ENCODE measurements at regions not wholly inside any gene's neighbourhood (a gene's known extent, or its start where the extent isn't known, plus 50 kb on each side); places are given as distances from the start of the nearest gene placed in this dataset.
"Not testable (repeated sequence)": the region's sequence is repeated elsewhere in the genome, so short reads cannot be mapped to it uniquely, and the experiment has no call there.

DNA sequence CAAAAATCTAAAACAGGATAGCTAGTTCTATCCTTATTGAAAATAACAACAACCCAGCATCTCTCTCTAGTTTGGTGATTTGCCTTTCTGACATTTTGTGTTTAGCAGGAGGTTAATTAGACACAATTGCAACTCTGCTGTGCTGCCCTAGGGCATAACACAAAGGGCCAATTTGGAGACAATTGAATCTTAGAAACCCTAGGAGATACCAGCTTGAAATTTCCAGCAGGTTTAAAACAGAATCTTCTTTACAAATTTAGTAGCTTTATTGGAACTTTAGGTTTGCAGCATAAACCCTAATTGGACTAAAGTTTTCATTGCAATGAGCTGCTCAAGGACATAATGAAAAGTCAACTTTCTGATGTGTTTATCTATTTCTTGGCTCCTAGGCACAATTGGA lies 166.7 kb upstream of the FER start:
- no peak for DNase-seq

DNA sequence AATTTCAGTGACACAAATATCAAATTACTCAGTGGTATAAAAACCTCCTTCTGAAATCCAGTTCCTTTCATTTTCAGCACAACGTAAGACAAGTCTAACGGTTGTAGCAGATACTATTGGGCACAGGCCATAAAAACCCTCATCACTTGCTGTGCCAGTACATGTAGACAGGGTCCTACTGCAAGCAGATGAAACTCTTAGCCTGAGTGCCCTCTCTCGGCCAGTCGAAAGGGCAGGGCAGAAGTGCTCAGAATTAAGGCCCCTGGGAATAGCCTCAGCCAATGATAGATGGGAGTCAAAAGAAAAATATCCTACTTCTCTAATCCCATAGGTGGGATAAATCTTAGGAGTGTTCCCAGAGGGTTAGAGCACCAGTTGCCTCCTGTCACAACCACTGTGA lies 168.5 kb upstream of the FER start:
- DNase-seq: no peak

DNA sequence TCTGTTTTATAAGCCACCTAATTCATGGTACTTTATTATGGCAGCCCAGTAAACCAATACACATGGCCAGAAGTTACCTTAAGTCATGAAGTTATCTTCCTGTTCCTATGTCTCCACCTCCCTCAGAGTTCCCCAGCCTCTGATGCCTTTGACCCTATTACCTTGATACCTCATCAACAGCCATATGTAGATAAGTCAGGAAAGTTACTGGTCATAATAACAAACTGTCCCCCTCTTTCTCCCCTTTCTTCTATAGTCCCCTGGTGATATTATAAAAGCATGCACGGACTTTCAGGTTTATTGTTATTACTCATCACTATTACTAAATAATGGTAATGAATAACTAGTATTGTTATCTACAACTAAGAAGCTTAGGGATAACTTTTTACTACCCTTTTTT lies 168.9 kb upstream of the FER start:
- no peak for DNase-seq

DNA sequence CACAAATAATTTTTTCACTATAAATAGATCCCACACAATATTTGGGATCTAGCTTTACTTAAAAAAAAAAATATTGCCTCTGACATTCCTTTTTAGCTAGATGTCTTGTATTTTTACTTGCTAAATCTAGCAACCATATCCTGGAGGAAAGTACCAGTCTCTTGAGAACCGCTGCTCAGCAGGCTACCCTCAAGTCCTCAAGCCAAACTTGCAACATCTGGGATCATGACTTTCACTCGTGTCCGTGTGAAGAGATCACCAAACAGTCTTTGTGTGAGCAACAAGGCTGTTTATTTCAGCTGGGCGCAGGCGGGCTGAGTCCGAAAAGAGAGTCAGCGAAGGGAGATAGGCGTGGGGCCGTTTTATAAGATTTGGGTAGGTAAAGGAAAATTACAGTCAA lies 180.3 kb upstream of the FER start:
- no peak for DNase-seq

DNA sequence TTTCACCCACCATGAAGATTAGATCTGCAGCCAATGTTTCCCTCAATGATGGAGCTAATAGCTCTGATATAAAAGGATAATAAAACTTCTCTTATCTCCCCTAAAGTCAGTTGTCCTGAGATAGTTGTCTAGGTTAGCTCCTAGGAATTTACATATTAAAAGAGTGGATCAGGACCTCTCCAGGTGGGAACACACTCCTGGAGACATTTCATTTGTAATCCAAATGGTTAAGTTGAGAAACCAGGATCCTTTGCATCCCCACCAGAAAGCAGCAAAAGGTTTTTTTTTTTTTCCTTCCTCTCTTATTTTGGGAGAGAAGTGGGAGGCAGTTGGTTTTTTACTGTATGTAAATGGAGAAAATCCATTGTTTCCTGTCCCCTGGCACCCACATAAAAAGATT lies 182.5 kb upstream of the FBXL17 start:
- no peak for DNase-seq

DNA sequence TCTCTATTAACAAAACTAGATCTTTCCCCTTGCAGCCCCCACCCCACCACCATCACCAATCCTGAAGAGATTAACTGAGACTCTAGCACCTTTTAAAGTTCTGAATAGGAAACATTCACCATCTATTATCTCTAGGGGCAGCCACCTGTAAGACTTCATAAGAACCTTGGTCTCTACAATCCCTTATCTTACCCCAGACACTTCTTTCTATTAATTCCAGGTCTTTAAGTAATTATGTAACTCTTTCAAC lies 180.2 kb upstream of the FBXL17 start:
- DNase-seq: no peak

DNA sequence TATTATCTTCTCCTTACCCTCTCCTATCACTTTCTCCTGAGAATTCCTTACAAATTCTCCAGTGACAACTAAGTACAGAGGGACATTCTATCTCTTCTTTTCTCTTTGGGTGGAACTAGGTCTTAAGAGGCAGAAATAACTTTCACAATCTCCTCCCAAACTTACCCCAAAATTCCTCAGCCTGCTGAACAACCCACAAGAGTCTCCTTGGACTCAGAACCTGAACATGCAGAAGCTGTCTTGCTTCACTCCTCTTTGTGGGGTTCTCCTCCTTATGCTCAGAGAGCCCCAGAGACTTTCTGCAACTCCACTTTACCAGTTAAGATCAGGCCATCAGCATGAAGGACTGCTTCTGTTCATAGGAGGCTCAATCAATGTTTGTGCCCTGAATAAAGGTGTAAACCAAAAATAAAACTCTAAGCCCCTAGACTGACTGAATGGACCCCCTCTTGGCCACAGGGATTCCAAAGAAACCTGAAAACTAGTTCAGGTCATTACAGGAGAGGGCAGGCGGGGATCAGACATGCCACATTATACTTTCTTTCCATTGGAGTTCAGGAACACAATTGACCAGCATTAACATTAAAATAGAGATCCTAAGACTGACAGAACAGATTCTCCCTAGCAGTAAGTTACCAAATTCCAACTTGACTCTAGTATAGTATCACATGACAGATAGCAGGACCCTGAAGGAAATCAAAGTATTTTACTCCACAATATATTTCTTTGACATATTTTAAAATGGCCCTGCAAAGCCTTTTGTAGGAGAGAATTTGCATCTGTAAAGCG lies 179.7 kb upstream of the FBXL17 start:
- no peak for DNase-seq

DNA sequence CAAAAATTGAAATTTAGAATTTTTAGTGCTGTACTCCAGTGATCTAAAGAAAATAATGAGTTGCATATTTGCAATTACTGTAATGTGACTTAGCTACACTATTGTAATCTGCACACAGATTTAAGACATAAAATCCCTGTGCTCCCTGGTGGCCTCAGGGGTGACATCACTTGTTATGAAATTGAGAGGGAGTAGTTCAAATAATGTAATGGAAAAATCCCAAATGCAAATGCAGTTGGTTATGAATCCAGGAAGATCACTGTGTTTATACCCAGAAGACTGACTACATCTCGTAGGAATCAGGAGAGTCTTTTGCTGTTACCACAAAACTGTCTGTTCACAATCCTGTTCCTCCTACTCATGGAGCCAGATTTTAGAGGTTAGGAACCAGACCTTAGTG lies 178.7 kb upstream of the FBXL17 start:
- DNase-seq: no peak

DNA sequence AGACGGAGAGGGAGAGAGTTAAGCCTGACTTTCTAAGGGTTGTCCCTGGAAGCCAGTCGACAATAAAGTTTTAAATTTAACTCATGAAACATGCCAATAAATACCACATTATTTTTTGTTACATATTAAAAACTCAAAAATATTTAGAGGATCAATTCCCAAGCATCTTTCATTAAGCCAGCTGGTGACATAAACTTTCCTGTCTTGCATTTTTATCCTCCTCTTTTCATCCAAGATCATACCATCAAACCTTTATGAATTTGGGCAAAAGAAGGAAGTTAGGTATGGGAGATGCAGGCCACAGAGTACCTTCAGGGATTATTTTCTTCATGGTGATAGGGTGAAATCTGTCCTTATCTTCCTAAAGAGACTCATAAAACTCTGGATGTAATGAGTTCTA lies 178.3 kb upstream of the FBXL17 start:
- DNase-seq: no peak

DNA sequence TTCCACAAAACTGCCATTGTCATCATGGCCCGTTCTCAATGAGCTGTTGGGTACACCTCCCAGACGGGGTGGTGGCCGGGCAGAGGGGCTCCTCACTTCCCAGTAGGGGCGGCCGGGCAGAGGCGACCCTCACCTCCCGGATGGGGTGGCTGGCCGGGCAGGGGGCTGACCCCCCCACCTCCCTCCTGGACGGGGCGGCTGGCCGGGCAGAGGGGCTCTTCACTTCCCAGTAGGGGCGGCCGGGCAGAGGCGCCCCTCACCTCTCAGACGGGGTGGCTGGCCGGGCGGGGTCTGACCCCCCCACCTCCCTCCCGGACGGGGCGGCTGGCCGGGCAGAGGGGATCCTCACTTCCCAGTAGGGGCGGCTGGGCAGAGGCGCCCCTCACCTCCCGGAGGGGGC lies 176.9 kb upstream of the FBXL17 start:
- DNase-seq: not testable (repeated sequence)

DNA sequence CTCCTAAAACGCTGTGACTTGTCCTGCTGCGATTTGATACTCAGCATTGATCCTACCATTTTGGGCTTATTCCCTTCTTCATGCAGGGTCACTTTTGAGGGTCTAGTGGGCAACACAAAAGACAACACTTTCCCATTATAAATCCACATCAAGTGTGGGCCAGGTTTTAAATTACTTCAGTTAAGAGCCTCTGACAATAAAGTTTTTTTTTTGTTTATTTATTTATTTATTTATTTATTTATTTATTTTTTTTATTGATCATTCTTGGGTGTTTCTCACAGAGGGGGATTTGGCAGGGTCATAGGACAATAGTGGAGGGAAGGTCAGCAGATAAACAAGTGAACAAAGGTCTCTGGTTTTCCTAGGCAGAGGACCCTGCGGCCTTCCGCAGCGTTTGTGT lies 176.2 kb upstream of the FBXL17 start:
- not testable (repeated sequence) for DNase-seq

DNA sequence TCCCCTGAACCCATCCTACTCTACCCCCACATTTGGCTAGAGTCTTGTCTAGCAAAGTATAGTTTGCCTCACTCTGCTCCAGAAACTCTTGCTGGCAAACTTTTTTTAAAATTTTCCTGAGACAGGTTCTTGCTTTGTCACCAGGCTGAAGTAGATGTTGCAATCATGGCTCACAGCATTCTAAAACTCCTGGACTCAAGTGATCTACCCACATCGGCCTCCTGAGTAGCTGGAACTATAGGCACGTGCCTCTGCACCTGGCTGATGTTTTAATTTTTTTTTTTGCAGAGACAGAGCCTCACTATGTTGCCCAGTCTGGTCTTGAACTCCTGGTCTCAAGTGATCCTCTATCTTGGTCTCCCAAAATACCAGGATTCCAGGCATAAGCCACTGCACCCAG lies 175.8 kb upstream of the FBXL17 start:
- DNase-seq: no peak

DNA sequence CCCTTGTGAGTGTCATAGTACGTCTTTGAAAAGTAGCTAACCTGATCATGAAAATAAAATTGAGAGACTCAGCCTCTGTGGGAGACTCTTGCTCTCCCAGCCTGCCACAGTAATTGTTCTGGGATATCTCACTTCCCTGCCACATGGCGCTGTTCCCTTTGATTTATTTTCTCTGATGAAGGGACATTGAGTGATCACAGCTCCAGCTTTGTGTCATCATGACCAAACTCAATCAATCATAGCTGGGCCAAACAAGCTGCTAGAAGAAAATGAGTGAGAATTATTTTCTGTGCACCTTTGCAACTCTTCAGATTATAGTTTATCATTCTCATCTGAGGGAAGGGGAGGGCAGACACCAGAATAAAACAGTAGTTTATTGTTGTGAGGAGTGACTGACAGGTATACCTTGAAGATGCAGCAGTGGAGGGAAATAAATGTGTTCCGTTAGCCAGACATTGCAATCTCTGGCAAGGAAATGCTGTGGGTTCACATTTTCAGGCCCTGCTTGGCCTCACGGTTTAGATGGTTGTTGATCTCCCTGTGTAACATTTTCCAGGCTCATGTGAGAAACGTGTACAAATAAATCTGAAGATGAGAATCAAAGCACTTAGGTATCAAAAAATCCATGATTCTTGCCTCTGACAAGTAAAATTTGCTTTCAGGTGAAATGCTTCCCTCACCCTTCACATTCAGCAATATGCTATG lies 174.7 kb upstream of the FBXL17 start:
- DNase-seq: no peak

DNA sequence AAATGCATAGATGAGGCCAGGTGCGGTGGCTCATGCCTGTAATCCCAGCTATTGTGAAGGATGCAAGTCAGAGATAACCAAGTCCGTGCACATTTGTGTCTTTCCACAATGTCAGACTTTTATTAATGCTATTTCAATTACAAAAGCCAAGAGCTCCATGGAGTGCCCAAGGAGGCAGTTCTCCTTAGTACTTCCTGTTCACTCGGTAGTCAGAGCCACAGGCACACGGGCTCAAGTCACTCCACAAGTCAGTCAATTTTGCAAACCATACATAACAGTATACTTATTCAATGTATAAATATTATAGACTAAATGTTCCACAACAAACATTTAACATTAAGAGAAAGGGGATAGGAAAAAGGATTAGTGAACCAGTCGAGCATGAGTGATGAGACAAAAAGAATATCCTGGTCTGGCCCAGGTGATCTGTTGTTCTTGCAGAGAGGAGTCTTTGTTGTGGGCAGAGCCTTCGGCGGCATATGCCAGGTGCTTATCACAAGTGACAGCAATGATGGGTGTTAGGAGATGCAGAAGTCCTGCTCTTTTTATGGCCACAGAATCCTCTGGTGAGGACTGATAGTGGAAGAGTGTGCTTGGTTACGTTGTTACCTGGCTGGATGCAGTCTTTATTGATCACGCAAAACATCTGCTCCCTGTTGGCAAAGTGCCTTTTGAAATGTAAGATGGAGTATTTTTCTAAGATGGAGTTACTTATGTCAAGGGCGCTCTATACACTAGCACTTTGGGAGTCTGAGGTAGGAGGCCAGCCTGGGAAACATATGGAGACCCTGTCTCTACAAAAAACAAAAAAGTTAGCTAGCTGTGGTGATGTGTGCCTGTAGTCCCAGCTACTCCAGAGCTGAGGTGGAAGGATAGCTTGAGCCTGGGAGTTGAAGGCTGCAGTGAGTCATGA lies 167.0 kb upstream of the FBXL17 start:
- DNase-seq: no peak

DNA sequence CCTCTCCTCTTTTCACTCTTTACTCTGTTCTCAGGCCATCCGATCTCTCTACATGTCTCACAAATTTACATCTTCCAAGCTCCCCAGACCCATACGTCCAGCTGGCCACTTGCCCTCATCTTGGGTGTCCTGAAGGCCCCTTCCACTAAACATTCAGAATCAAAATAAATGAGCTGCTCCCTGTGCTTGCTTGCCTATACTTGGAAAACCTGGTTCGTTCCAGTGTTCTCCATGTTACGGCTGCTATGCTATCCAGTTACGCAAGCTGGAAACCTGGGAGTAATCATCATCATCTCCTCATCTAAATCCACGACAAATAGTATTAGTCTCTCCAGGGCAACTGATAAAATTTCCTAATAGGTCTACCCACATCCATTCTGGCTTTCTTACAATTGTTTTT lies 165.0 kb upstream of the FBXL17 start:
- DNase-seq: no peak

DNA sequence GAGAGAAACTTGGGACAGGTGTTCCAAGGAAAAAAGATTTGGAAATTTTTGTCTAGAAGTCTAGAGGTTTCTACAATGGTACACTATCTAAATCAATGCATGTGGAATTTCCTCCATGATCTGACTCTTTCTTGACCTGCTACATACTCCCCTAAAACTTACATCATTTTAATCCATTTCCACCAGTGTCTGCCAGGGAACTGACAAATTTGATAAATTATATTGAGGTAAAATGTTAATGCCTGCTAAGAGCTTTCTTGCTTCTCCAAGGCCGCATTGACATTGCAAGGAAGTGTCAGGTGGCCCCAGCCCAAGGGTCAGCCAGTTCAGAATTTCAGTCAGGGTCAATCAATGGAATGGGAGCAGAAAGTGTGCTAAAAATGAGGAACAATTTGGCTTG lies 163.4 kb upstream of the FBXL17 start:
- DNase-seq: no peak

DNA sequence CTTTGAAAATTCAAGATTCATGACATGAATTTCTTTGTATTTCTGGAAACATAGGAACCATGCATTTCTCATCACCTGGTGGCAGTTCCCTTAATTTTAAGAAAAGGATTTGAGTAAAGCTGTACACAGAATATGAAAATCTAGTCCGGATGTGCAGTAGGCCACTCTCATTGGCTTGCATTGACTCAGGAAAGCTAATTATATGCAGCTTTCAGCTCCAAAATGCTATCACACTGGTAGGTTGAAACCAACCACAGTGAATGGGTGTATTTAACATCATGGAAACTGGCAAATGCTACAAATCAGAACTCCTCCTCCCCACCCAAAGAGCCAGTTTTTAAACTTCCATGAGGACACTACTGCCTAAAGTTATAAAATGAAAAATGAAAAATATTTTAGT lies 161.6 kb upstream of the FBXL17 start:
- DNase-seq: no peak

DNA sequence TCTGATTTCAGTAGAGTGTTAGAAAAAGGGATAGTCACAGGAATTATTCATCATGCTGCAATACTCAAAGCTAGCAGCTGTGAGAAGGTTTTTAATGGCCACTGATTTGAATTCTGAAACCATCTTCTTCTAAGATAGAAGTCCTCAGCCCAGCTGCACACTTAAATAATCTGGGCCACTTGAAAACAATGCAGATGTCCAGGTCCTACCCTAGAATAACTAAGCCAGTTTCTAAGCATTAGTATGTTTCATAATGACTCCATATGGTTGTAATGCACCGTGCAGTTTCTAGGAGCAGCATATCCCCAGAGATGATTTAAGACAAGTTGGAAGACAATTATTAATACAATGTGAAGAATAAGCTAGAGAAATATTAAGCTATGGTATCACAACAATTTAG lies 159.9 kb upstream of the FBXL17 start:
- no peak for DNase-seq

DNA sequence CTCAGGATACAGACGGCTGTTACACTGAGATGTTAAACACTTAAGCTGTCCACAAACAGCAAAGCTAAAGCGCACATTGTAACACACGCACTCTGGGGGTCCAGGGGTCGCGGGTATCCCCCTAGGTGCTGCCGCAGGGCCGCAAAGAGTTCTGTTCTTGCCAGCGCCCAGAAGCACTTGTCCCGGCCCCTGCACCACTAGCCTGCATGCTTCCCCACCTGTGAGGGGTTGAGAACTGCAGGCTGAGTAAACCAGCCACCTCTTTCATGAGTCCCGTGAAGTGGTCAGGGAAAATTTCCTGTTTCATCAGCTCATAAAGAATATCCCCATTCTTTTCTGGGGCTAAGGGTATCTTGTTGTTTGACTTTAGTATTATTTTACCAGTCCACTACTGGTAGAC lies 154.4 kb upstream of the FBXL17 start:
- DNase-seq: no peak

DNA sequence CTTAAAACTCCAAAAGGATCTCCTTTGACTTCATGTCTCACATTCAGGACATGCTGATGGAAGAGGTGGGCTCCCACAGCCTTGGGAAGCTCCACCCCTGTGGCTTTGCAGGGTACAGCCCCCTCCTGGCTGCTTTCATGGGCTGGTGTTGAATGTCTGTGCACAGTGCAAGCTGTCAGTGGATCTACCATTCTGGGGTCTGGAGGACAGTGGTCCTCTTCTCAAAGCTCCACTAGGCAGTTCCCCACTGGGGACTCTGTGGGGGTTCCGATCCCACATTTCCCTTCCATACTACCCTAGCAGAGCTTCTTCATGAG lies 150.2 kb upstream of the FBXL17 start:
- not testable (repeated sequence) for DNase-seq

DNA sequence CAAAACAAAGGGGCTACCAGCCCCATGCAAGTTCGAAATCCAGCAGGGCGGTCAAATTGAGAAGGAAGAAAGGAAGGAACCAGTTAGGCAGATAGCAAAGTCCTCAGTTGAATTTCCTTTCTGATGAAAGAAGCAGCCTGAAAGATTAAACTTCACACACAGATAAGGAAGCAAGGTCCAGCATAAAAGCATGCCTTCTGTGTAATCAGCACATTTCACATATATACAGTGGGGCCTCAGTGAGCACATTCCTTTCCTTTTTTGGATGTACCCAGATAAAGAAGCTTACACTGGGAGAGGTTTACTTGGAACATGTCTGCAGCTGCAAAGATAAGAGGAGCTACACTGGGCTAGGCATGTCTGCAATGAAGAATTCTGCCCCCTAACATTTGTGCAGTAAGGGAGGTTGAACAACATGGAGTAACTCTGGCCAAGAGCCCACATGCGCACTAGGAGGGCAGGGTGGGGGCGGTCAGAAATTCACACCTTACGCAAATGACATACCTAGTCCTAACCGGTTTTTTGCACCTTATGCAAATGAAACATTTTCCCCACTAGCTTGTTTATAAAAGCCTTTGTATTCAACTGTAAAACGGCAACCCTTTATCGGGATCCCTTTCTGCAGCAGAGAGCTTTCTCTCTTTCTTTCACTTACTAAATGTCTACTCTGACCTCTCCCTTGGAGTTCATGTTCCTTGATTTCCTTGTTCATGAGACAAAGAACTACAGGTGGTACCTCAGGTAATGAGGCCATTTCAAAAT lies 149.7 kb upstream of the FBXL17 start:
- no peak for DNase-seq

DNA sequence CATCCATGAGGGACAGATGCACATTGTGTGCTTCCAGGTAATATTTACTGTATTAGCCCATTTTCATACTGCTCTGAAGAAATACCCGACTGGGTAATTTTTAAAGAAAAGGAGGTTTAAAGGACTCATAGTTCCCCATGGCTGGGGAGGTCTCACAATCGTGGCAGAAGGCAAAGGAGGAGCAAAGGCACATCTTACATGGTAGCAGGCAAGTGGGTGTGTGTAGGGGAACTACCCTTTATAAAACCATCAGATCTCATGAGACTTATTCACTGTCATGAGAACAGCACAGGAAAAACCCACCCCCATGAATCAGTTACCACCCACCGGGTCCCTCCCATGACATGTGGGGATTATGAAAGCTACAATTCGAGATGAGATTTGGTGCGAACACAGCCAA lies 148.8 kb upstream of the FBXL17 start:
- no peak for DNase-seq

DNA sequence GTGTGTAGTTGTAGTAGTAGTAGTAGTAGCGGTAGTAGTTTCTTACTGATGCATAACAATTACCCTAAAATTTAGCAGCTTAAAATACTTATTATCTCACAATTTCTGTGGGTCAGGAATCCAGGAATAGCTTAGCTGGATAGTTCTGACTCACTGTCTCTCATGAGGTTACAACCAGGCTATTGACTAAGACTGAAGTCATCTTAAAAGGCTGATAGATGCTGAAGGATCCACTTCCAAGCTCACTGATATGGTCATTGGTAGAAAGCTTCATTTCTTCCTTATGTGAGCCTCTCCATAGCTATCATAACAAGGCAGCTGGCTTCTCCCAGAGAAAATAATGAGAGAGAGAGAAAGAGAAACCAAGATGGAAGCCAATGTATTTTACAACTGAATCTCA lies 147.5 kb upstream of the FBXL17 start:
- no peak for DNase-seq

DNA sequence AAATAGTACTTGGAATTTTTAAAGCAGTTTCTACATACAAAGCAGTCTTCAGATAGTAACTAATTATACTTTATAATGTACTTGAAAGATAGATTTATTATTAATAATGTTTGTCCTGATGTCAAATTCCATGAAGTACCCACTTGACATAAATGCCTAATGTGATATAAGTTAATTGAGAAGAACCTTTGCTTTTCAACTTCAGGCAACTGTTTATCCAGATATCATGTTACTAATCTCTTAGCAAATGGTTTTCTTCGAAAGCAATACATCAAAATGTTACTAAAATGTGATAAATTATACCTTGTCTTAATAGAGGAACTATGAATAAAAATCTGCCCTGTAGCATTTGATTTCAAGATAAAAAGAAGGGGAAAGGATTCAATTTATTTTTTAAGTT lies 146.8 kb upstream of the FBXL17 start:
- DNase-seq: no peak
